HG03159 (cell line): ENCODE measurements at regions not wholly inside any gene's neighbourhood (a gene's known extent, or its start where the extent isn't known, plus 50 kb on each side); places are given as distances from the start of the nearest gene placed in this dataset.
"Not testable (repeated sequence)": the region's sequence is repeated elsewhere in the genome, so short reads cannot be mapped to it uniquely, and the experiment has no call there.

Experiments used
- ATAC-seq: cut with Tn5 transposase; IDR thresholded peaks from one replicate; pipeline ENCODE4 v1.9.1; 2021; ENCODE audit warnings: mild to moderate bottlenecking, moderate library complexity; ENCODE audit not compliant: unreplicated experiment

DNA sequence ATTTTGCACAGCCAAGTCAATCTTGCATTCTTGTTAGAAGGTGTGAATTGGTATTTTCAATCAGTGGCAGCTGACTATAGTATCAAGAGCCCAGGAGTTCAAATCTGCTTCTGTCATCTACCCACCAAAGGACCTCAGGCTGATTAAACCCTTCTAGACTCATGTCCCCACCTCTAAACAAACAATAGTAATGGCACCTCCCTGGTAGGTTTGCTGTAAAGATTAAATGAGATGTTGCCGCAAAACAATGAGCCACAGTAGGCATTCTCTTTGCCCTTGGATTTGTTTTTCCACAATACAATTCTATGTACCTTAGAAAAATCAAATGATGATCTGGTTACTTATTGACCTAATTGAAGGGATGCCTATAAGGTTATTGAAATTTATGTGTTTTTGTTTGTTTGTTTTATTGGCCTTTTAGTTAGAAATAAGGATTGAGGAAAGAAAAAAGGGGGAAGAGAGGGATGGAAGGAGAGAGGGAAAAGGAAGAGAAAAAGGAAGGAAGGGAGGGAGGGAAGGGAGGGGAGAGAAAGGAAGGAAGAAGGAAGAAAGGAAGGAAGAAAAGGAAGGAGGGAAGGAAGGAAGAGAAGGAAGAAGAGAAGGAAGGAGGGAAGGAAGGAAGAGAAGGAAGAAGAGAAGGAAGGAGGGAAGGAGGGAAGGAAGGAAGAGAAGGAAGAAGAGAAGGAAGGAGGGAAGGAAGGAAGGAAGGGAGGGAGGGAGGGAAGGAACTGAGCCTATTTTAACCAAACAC is 110.7 kb downstream of the ETS2 start:
- no peak for ATAC-seq

DNA sequence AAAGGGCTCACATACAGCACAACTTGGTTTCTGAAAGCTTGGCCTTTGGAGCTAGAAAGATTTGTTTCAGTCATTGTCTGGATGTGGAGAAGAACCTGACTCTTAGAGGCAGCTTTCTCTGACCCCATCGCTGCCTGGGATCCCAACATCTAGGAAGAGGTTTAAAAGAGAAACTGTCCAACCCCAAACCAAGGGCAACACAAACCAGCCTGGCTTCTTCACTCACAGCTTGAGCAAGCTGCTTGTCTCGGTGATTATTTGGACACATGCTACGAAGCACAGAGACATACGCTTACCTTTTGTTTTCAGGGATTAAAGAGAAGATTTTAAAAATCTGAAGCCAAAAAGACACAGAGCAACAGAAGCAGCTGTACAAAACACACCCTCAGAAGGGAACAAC is 109.8 kb downstream of the ETS2 start:
- no peak for ATAC-seq

DNA sequence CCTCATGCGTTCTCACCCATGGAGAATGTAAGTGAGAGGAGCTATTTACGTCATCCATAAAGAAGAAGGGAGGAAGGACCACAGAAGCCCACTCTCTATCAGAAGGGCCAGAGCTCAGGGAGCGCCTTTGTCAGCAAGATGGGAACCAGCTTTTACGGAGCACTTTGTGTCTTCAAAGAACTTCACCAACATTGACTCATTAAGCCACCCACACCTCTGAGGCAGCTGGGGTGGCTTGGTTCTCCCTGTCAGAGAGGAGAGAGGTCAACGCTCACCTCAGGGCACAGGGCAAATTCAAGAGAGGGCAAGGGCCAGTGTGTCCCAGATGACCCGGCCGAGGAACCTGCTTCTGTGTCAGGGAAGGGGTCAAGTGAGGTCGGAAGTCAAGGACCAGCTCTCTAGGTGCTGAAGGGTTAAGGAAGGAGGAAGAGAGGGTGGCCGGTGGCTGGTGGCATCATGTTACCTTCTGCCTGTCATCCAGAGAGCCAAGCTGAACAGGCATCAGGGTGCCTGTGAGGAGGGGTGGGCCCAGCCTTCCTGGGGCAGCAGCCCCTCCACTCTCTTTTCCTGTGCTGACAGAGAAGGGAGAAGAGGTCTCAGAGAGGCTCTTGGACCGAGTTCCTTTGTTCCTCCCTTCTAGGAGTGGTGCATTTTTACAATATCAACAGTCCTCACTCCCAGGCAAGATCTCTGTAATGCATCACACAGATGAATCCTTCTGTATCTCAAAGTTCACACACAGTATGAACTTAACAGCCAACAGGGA is 109.0 kb downstream of the ETS2 start:
- ATAC-seq = no peak

DNA sequence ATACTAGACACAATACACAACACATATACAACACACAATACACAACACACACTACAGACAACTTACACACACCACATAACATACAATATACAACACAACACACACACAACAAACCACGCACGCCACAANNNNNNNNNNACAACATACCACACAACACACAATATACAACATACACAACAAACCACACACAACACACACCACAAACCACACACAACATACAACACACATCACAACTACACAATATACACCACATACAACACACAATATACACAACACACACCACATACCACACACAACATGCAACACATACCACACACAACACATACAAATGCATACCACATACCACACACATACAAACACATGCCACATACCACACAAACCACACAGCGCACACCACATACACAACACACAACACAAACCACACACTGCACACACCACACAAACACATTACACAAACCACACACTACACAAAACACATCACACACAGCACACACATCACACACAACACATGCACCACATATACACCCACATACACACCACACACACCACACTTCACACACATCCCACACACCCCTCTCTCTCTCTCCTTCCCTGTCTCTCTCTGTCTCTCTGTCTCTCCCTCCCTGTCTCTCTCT is 108.3 kb downstream of the ETS2 start:
- no peak for ATAC-seq

DNA sequence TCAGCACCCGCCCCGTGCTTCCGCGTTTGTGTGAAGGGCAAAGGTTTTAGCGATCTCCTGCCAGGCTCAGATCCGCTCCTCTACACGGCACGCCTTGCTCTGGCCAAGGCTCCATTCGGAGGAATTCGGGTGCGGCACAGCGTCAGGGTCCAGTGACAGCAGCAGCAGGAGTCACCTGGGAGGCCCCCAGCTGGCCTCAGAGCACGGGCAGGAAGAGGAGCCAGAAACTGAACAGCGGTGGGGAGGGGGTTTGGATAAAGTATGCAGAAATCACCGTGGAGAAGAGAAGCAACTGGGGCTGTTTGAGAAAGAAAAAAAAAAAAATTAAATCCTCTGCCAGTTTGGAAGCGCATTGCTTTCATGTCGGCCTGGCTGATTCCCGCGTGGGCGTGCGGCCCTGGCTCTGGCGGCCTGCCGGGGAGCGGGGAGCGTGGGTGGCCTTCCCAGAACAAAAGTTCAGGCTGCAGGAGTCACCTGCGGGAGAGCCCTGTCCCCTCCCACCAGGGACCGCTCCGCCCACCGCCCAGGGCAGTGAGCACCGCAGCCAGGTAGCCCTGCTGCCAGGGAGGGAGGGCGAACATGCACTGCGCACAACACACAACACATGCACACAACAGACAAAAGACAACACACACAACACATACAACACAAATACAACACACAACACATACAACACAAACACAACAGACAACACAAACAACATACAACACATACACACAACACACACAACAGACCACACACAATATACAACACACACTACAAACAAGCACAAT is 107.6 kb downstream of the ETS2 start:
- ATAC-seq = no peak

DNA sequence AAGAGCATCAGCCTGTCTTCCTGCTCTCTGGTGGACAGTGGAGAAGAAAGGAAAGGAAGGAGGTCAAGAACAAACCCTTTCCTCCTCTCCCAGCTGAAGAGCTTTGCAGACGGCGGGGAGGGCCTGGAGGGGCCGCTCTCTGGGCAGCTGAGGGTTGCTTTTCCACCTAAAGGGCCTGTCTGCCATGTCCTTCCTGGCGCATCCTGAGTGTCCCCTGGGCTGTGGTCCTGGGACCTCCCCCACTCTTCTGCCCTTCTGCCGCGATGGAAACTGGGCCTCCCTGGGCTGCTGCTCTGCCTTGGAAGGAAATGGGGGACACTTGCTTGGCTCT is 107.0 kb downstream of the ETS2 start:
- ATAC-seq = no peak

DNA sequence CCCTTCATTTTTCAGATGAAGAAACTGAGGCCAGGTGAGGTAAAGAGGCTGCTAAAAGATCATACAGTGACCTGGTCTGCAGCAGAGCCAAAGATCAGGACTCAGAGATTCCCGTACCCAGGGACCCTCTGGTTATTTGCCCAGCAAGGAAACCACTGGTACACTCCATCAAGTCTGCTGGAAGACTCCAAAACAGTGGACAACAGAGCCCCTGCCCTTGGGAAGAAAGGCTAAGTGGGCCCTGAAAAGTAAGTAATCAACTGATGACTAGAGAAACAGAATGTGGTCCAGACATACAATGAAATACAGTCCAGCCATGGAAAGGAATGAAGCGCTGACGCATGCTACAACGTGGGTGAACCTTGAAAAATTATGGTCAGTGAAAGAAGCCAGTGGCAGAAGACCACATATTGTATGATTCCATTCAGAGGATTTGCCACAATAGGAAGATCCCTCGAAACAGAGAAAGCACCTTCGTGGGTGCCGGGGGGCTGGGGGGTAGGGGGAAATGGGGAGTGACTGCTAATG is 106.4 kb downstream of the ETS2 start:
- ATAC-seq = no peak

DNA sequence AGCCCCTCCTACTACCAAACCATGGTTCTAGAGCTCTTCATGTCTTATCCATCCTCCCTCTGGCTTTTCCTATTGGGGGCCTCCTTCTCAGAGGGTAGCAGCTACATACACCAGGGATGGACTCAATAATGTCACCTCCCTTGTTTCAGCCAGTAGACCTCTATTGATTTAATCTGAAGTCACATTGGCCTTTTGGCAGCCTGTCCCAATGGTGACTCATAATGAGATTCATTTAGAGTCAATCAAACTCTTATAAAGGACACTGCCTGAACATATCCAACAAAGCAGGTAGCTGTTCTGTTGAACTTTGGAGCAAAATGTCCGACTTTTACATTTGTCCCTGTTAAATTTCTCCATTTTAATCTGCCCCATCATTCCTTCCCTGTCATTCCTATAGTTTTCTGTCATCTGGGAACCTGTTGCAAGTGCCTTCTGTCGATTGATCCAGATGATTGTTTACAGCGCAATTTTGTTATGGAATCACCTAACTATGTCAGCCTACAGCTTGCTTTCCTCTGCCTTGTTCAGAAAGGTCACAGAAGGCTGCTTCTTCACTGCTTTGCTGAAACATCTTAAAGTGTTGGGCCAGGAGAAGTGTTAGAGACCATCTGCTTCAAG is 105.9 kb downstream of the ETS2 start:
- ATAC-seq = no peak

DNA sequence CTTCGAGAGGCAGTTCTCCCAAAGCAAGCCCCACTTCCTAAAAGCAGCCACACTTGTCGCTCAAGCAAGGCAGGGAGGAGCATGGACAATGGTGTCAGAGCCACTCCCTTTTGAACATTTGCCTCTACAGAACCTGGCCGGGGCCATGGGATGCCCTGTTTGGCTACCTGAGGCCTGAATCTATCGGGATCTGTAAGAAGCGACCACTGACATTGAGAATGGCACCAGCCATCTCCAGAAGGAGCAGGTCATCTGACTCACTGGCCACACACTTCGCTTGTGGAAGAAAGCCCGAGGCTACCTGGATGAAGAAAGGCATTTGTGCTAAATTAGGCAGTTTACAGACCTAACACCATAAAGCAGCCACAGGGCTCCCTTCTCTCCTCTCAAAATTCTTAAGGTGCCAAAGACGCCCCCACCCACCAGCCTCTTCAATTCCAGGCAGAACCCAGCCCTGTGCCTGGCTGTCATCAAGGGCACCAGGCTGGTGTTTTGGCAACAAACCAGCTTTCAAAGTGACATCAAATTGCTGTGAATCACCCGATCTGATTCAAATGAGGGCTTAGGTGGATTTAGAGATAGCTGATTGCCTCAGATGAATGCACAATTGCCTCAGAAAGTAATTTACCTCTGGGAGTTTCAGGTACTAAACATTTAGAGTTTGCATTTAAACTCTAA is 104.8 kb downstream of the ETS2 start:
- no peak for ATAC-seq

DNA sequence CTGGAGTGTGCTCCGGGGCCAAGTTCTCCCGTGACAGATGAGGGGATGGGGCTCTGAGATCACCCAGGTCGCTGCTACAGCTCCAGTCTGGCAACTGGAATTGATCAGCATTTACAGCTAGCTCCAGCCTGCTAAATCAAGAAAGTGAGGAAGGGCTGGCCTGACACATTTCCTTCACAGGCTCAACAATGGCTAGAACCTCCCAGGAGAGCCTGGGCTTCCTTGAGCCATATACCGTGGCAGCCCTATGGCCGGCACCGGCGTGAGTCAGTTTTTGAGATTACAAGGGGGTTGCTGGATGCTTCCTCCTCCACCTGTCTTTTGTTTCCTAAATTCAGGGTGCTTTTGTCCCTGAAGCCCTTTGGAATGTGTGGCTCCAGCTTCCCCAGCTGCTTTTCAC is 104.2 kb downstream of the ETS2 start:
- no peak for ATAC-seq

DNA sequence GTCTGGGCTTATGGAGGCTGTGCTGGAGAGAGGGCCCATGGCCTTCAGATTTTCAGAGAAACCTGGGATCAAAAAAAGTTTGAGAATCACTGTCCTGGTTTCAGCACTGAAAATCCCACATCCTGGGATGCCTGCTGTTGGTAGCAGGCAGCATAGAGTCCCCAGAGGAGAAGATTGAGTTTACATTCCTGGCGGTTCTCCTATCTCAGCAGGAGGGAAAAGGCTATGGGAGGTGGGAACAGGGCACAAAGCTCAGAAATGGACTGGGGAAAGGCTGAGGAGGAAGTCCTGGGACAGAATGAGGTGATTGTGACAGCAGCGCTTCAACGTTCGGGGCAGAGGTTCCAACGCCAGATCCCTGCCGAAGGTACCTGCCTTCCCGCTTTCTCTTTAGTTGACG is 103.4 kb downstream of the ETS2 start:
- ATAC-seq = no peak

DNA sequence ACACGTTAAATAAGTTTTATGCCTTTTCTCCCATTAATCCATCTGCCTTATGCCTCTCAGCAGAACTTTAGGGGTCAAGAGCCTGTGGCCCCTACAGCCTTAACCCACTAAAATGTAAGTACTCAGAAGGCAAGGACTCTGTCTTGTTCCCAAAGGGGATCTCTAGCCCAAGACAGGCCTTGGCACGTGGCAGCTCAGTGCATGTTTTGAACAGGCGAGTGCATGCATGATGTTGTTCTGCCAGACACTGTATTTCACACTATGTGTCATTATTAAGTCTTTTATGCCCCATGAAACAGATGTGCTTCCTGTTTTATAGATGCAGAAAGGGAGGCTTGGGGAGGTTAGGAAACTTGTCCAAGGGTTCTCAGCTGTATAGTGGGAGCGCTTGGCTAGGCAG is 102.8 kb downstream of the ETS2 start:
- ATAC-seq = no peak

DNA sequence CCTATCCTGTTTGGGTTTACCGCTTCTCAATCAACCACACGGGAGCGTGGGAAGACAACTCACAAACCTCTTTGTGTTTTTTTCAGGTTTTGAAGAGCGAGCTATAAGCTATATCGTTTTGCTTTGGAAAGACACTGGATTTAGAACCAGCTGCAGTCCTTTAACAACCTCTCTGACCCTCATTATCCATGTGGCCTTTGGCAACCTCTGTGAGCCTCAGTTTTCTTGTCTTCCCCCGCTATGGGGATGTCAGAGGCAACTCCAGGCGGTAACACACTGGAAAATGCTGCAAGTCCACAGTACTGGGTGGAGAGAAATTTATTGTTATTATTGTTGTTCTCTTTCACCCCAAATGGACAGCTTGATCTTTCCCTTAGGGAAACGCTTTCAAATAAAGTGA is 100.0 kb downstream of the ETS2 start:
- no peak for ATAC-seq

DNA sequence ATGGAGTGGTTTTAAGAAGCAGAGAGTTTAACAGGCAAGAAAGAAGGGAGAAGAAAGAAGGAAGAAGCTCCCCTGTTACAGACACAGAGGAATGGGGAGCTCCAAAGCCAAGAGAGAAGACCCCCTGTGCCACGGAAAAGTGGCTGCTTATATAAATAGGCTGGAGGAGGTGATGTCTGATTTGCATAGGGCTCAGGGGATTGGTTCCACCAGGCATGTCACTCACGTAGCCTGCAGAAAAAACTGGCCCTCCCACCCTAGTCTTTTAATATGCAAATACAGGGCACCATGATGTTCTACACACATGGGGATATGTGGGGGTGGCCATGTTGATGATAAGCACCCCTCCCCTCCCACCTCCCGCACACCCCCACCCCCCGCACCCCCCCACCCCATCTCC is 99.6 kb downstream of the ETS2 start:
- no peak for ATAC-seq

DNA sequence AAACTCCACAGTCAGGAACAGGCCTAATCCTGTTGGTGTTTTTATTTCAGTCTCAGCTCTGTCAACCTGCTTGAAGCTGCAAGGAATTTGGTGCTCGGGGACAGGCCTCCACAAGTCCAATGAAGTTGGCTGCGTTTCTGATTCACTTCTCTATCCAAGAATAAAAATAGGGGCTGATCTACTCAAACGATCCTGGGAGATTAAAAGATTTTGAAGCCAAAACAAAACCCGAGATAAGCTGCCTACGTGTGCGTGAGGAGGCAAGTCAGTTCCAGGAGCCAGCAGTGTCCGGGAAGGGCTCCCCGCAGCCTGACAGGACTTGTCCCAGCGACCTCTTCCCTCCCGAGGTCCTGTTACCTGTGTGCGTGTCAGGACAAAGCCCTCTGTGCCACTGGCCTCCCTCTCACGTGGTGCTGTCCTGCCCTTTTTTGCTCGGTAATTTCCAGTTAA is 98.0 kb downstream of the ETS2 start:
- ATAC-seq = no peak

DNA sequence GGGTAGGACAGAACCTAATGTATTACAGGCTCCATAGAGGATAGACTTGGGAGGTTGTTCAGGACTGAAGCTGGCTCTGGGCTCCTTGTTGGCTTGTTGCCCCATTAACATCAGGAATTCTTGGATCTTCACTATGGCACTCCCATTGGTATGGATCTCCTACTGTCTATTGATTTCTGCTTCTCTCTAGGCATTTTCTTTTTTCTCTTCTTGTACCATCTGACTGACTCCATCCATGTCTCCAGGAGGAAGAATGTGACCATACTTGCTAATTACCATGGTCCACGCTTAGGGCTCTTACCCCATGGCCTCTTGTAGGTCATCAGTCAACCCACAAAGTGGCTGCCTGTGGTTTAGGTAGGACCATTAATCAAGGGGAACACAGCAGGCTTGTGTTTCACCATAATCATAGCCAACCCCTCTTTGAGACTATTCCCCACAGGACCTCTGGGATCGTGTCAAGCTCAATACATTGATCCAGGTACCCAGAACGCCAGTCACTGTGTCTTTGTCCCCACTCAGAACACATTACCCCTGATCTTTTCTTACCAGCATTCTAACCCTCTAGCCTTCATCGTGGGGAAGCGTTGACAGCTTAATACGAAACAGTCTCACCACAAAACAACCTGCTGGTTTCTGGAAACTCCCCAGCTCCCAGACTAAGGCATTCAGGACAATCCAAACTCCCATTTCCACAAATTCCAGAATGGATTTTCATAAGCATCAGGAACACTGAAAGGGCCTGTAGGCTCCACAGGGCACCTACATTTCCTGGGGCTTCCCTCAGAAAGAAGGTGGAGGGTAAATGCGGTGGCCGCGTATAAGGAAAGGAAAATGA is 97.1 kb downstream of the ETS2 start:
- no peak for ATAC-seq

DNA sequence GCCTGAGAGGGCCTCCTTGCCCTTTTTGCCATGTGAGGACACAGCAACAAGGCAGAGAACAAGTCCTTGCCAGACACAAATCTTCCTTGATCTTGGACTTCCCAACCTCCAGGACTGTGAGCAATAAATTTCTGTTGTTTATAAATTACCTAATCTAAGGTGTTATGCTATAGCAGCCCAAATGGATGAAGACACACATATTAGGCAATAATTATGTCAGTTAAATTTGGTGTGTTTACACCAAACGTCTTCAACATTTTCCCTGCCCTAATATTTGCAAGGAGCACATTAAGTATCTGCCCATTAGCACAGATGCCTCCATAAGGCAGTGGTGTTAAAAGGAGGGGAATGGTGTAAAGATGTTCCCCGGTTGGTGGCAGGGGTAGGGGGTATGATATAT is 94.8 kb downstream of the ETS2 start:
- no peak for ATAC-seq

DNA sequence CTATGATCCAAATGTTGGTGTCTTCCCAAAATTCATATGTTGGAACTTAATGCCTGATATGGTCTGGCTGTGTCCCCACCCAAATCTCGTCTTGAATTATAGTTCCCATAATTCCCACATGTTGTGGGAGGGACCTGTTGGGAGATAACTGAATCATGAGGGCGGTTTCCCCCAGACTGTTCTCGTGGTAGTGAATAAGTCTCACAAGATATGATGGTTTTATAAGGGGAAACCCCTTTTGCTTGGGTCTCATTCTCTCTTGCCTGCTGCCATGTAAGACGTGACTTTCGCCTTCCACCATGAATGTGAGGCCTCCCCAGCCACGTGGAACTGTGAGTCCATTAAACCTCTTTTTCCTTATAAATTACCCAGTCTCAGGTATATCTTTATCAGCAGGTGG is 94.3 kb downstream of the ETS2 start:
- not testable (repeated sequence) for ATAC-seq

DNA sequence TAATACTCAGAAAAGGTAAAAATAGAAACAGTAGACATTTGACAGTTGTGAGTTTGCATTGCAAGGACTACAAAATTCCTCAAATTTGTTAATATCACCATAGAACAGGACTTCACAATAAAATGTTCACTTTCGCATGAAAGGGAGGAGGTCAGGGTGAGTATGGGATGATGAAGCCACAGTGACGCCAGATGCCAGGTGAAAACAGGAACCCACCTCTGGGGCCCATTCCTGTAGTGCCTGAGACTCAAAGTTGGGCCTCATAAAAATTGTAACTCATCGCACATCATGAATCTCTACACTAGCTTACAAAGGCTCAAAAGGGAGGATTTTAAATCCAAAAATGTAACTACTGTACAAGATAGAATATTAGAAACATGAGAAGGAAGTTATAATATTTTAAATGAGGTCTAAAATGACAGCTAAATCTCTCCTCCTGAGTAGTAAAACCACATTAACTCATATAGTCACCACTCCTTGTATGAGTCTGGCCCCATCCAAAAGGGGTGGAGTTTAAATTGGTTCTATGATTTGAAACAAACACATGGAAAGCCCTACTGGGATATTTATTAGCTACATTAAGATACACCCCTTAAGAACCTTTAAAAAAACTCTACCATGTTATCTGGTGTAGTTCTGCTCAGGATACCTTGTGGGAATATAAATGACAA is 93.7 kb downstream of the ETS2 start:
- ATAC-seq = no peak
